Neuronal stem cell (in vitro differentiated cells): ENCODE measurements at regions not wholly inside any gene's neighbourhood (a gene's known extent, or its start where the extent isn't known, plus 50 kb on each side); places are given as distances from the start of the nearest gene placed in this dataset.

Experiments
- DNase-seq: peaks from one replicate; pipeline ENCODE4 v3.0.0-alpha.2; 2013; ENCODE audit warnings: low spot score
- H2AFZ ChIP-seq: one replicate; pipeline ENCODE4 v1.6.1; 2013; ENCODE audit warnings: mild to moderate bottlenecking, low read length, inconsistent platforms
- H2AK5ac ChIP-seq: 2 replicates; pipeline ENCODE4 v1.6.1; 2013; ENCODE audit warnings: low read depth, mild to moderate bottlenecking, inconsistent platforms, low read length, moderate library complexity, mixed read lengths
- H2BK120ac ChIP-seq: 2 replicates; pipeline ENCODE4 v1.6.1; 2013; ENCODE audit warnings: low read depth, mild to moderate bottlenecking, inconsistent platforms, low read length, moderate library complexity, mixed read lengths
- H2BK12ac ChIP-seq: one replicate; pipeline ENCODE4 v1.6.1; 2013; ENCODE audit warnings: low read length, inconsistent platforms
- H2BK15ac ChIP-seq: 2 replicates; pipeline ENCODE4 v1.6.1; 2013; ENCODE audit warnings: mild to moderate bottlenecking, low read length, inconsistent platforms, mixed read lengths
- H2BK5ac ChIP-seq: one replicate; pipeline ENCODE4 v1.6.1; 2013; ENCODE audit warnings: inconsistent platforms, mild to moderate bottlenecking, low read length, moderate library complexity
- H3K14ac ChIP-seq: one replicate; pipeline ENCODE4 v1.6.1; 2013; ENCODE audit warnings: low read length, inconsistent platforms
- H3K18ac ChIP-seq: 2 replicates; pipeline ENCODE4 v1.6.1; 2013; ENCODE audit warnings: low read length, inconsistent platforms
- H3K23ac ChIP-seq: 2 replicates; pipeline ENCODE4 v1.6.1; 2013; ENCODE audit warnings: low read depth, mild to moderate bottlenecking, mixed read lengths, low read length, inconsistent platforms; ENCODE audit not compliant: poor library complexity
- H3K27ac ChIP-seq: replicated peaks from 3 replicates; pipeline ENCODE4 v1.5.1; 2013; ENCODE audit warnings: low read length, inconsistent platforms
- H3K27me3 ChIP-seq, 3 experiments: 2 replicates each; pipeline ENCODE4 v1.6.1; 2013; ENCODE audit warnings: low read length in 3 of 3, mild to moderate bottlenecking in 2 of 3, inconsistent platforms in 1 of 3, low read depth in 1 of 3, mixed read lengths in 1 of 3, moderate library complexity in 1 of 3; ENCODE audit not compliant: control insufficient read depth in 3 of 3, insufficient read depth in 3 of 3
- H3K36me3 ChIP-seq, 2 donors: replicated peaks in 1 of 2; 2 replicates each; pipeline ENCODE4 v1.6.1; 2013; ENCODE audit warnings: low read length in 2 of 2; ENCODE audit not compliant: control insufficient read depth in 2 of 2, insufficient read depth in 2 of 2
- H3K4ac ChIP-seq: 2 replicates; pipeline ENCODE4 v1.6.1; 2013; ENCODE audit warnings: inconsistent platforms, mild to moderate bottlenecking, low read length, moderate library complexity
- H3K4me1 ChIP-seq, 2 donors: 1 replicate in 1 of 2; 2 replicates in 1 of 2; pipeline ENCODE4 v1.6.1; 2013; ENCODE audit warnings: low read length in 2 of 2, low read depth in 1 of 2; ENCODE audit not compliant: control insufficient read depth in 2 of 2, insufficient read depth in 1 of 2
- H3K4me2 ChIP-seq: one replicate; pipeline ENCODE4 v1.6.1; 2013; ENCODE audit warnings: mild to moderate bottlenecking, low read length, inconsistent platforms; ENCODE audit not compliant: insufficient read depth, poor library complexity, severe bottlenecking
- H3K4me3 ChIP-seq, 2 donors: 2 replicates each; pipeline ENCODE4 v1.5.1; 2013; ENCODE audit warnings: low read length in 2 of 2, mild to moderate bottlenecking in 2 of 2, inconsistent platforms in 1 of 2, moderate library complexity in 1 of 2
- H3K79me1 ChIP-seq: one replicate; pipeline ENCODE4 v1.6.1; 2013; ENCODE audit warnings: low read depth, mild to moderate bottlenecking, inconsistent platforms, low read length, moderate library complexity
- H3K9ac ChIP-seq: one replicate; pipeline ENCODE4 v1.6.1; 2013; ENCODE audit warnings: mild to moderate bottlenecking, low read depth, low read length, inconsistent platforms; ENCODE audit not compliant: poor library complexity
- H3K9me3 ChIP-seq, 2 donors: replicated peaks in 1 of 2; 2 replicates each; pipeline versions ENCODE3 to v1.6.1; 2013; ENCODE audit warnings: low read length in 2 of 2, mild to moderate bottlenecking in 2 of 2, inconsistent platforms in 1 of 2, low read depth in 1 of 2, mixed read lengths in 1 of 2, moderate library complexity in 1 of 2; ENCODE audit not compliant: control insufficient read depth in 2 of 2, insufficient read depth in 1 of 2
- H4K8ac ChIP-seq: one replicate; pipeline ENCODE4 v1.6.1; 2013; ENCODE audit warnings: low read depth, mild to moderate bottlenecking, inconsistent platforms, low read length, moderate library complexity
- H4K91ac ChIP-seq: one replicate; pipeline ENCODE4 v1.6.1; 2013; ENCODE audit warnings: low read length, low read depth, mild to moderate bottlenecking, inconsistent platforms; ENCODE audit not compliant: poor library complexity
- WGBS, 2 donors: extraction: QIAGEN DNeasy Blood & Tissue Kit; methylation state at CpG; one replicate each; pipeline ENCODE4 v1.1.7; 2013; ENCODE audit warnings: missing lambda C conversion rate in 2 of 2, mixed read lengths in 1 of 2; ENCODE audit not compliant: insufficient read length in 2 of 2, insufficient replicate concordance in 1 of 2; ENCODE audit errors: extremely low coverage in 2 of 2; 5-methylcytosine and 5-hydroxymethylcytosine counted together

DNA sequence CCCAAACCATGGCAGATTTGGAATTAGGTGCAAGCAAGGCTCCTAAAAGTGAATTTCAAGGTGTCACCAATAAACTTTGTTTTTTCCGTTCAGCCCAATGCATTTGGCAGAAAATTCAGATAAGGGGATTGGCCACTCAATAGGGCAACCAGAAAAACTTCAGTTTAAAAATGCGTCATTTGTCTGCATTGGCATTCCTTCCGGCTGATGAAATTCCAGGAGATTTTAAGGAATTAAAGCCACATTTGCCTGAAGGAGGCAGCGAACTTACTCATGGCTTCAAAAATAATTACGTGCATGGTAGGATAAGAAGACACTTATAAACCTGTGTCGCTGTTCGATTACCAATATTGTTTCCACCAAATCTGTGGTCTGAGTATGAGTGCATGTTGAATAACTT, 151.9 kb downstream of the SALL1 start:
- Histone ChIP-seq H3K4me3 (no peak overlapping the region), H2BK15ac (no peak overlapping the region), H3K36me3 (no peaks in the 10 kb centered on the region), H3K9ac (no peak overlapping the region), H3K9me3 (no peaks in the 10 kb centered on the region), H3K18ac (no peak overlapping the region), H2BK5ac (no peak overlapping the region), H2BK12ac (no peak overlapping the region), H3K23ac (no peak overlapping the region), H4K8ac (no peak overlapping the region), H4K91ac (no peak overlapping the region), H3K4ac (no peak overlapping the region), H3K27me3 (no peaks in the 10 kb centered on the region), H3K4me2 (no peak overlapping the region), H2BK120ac (no peak overlapping the region), H3K27ac (no peak overlapping the region), H2AFZ (no peak overlapping the region), H3K14ac (no peak overlapping the region), H3K4me1 (no peaks in the 10 kb centered on the region), H2AK5ac (no peak overlapping the region), H3K79me1 (no peaks in the 10 kb centered on the region)
- WGBS, 2 donors = no CpG with 5 or more reads among the region's 7 CpGs
- DNase-seq = no peak

DNA sequence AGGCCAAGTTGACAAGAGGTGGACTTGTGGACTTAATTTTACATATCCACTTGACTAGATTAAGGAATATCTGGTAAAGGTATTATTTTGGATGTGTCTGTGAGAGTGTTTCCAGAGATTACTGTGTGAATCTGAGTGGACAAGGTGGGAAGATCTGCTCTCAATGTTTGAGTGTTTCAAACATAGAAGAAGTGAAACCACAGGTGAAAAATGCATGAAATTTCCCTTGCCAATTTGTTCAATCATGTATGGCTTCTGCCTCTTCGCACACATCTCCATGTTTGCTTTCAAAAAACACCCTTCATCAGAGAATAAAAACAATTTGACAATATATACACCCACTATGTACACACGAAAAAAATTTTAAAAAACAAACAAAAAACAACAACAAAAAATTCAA, 152.7 kb downstream of the SALL1 start:
- no peak overlapping the region for H2AFZ ChIP-seq
- H2AK5ac ChIP-seq = no peak overlapping the region
- no peaks in the 10 kb centered on the region for H3K79me1 ChIP-seq
- H4K8ac ChIP-seq = no peak overlapping the region
- no peak overlapping the region for H3K23ac ChIP-seq
- no peak overlapping the region for H3K4me3 ChIP-seq
- H3K9ac ChIP-seq = no peak overlapping the region
- H3K9me3 ChIP-seq = no peaks in the 10 kb centered on the region
- H3K14ac ChIP-seq = no peak overlapping the region
- H2BK5ac ChIP-seq = no peak overlapping the region
- DNase-seq = no peak
- 100% methylated on average over 1 of the region's 2 CpGs for WGBS, 2 donors
- H3K4me1 ChIP-seq = no peaks in the 10 kb centered on the region
- H2BK120ac ChIP-seq = no peak overlapping the region
- no peak overlapping the region for H4K91ac ChIP-seq
- no peak overlapping the region for H3K4me2 ChIP-seq
- peaks cover 0 to 2% (median 0%) of the 10 kb centered on the region in 3 experiments for H3K27me3 ChIP-seq
- H3K18ac ChIP-seq = no peak overlapping the region
- H3K36me3 ChIP-seq = no peaks in the 10 kb centered on the region
- no peak overlapping the region for H2BK12ac ChIP-seq
- no peak overlapping the region for H3K27ac ChIP-seq
- H3K4ac ChIP-seq = no peak overlapping the region
- H2BK15ac ChIP-seq = no peak overlapping the region

DNA sequence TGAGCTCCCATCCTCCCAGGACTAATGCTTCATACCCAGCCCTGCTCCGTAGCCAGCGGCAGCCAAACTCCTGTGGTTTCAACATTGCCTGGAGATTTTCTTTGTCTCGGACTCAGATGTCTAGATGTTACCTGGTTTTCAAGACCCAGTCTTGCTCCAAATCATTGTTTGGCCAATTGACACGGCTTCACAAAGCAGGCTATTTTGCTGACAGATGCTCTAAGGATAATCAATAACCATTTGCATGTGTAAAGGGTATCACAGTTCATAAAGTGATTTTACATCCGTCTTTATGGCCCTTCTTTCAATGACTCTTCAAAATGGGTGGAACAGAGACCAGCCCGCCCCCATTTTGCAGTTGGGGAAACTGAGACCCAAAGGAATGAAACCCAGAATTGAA, 153.4 kb downstream of the SALL1 start:
- H2BK5ac ChIP-seq = no peak overlapping the region
- peak overlapping the region; percentile 68 for H3K18ac ChIP-seq
- H2AFZ ChIP-seq = no peak overlapping the region
- peaks cover 0 to 2% (median 0%) of the 10 kb centered on the region in 3 experiments for H3K27me3 ChIP-seq
- H3K9ac ChIP-seq = no peak overlapping the region
- no peaks in the 10 kb centered on the region for H3K79me1 ChIP-seq
- H3K14ac ChIP-seq = no peak overlapping the region
- no CpG with 5 or more reads among the region's 6 CpGs for WGBS, 2 donors
- H3K36me3 ChIP-seq = no peaks in the 10 kb centered on the region
- no peak overlapping the region for H2BK15ac ChIP-seq
- H3K4me3 ChIP-seq = no peak overlapping the region
- H3K23ac ChIP-seq = no peak overlapping the region
- no peak for DNase-seq
- H4K91ac ChIP-seq = no peak overlapping the region
- no peak overlapping the region for H2AK5ac ChIP-seq
- H3K4ac ChIP-seq = no peak overlapping the region
- H2BK12ac ChIP-seq = no peak overlapping the region
- H3K4me2 ChIP-seq = no peak overlapping the region
- no peaks in the 10 kb centered on the region for H3K4me1 ChIP-seq
- no peak overlapping the region for H4K8ac ChIP-seq
- H3K27ac ChIP-seq = no peak overlapping the region
- no peaks in the 10 kb centered on the region for H3K9me3 ChIP-seq
- no peak overlapping the region for H2BK120ac ChIP-seq

DNA sequence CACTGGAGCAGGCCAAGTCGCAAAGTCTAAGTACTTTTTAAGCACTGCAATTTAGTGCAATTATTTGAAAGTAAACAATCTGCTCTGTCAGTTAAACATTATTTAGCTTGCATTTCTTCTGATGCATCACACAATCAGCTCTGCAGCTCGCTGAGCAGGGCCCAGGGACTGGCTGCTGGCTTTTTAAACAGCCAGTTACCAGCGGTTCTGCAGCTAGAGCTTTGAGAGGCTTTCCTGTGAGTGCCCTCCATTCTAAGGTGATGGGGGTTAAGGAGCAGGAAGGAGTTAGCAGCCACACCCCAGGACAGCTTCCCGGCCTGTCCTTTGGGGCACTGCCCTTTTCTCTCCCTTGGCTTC, 154.3 kb downstream of the SALL1 start:
- H2BK120ac ChIP-seq = no peak overlapping the region
- no peak overlapping the region for H3K4ac ChIP-seq
- no peaks in the 10 kb centered on the region for H3K4me1 ChIP-seq
- H3K27me3 ChIP-seq = peaks cover 0 to 2% (median 0%) of the 10 kb centered on the region in 3 experiments
- no CpG with 5 or more reads among the region's 4 CpGs for WGBS, 2 donors
- no peak overlapping the region for H3K23ac ChIP-seq
- no peak overlapping the region for H3K4me2 ChIP-seq
- H3K79me1 ChIP-seq = no peaks in the 10 kb centered on the region
- H4K91ac ChIP-seq = no peak overlapping the region
- H3K4me3 ChIP-seq = no peak overlapping the region
- no peak overlapping the region for H3K27ac ChIP-seq
- no peak overlapping the region for H2BK12ac ChIP-seq
- H3K14ac ChIP-seq = no peak overlapping the region
- H3K18ac ChIP-seq = no peak overlapping the region
- DNase-seq = no peak
- no peak overlapping the region for H2BK15ac ChIP-seq
- no peaks in the 10 kb centered on the region for H3K9me3 ChIP-seq
- no peak overlapping the region for H4K8ac ChIP-seq
- H2AK5ac ChIP-seq = no peak overlapping the region
- no peaks in the 10 kb centered on the region for H3K36me3 ChIP-seq
- no peak overlapping the region for H2AFZ ChIP-seq
- no peak overlapping the region for H2BK5ac ChIP-seq
- H3K9ac ChIP-seq = no peak overlapping the region
